ENCODE measurements at regions not wholly inside any gene's neighbourhood (a gene's known extent, or its start where the extent isn't known, plus 50 kb on each side); places are given as distances from the start of the nearest gene placed in this dataset.

DNA sequence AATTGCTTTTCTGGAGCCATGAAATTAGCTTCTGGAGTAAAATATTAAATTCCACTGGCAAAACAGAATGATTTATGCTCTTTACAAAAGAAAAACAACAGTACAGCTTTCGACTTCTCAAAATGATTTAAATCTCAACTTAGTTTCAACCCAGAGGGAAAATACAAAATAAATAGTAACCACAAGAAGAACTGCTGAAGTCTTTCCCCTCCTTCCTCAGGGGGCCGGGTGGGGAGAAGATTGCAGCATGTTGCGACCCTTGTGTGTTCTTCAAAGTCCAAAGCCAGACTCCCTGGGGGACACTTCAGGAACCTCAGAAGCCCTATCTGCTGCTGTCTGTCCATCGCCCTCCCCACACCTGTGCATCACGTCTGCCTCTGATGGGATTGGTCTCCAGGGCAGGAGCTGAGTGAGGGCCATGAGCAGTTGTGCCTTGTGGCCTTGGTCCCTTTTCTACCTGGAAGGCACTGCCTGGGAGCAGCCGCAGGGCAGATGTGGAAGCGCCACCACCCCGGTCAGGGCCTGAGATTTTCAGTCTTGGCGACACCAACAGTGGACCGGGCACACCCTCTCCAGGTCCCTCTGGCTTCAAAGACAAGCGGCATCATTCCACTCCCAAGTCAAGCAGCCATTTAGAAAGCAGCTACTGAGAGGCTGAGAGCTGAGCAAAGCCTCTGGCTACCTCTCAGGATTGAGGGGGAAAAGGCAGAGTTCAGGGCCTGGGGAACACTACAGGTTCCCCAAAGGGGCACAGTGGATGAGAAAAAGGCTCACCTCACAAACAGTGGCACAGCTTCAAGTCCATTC lies 210.1 kb upstream of the RAB6C start:
- TF ChIP-seq, protein P1, sequence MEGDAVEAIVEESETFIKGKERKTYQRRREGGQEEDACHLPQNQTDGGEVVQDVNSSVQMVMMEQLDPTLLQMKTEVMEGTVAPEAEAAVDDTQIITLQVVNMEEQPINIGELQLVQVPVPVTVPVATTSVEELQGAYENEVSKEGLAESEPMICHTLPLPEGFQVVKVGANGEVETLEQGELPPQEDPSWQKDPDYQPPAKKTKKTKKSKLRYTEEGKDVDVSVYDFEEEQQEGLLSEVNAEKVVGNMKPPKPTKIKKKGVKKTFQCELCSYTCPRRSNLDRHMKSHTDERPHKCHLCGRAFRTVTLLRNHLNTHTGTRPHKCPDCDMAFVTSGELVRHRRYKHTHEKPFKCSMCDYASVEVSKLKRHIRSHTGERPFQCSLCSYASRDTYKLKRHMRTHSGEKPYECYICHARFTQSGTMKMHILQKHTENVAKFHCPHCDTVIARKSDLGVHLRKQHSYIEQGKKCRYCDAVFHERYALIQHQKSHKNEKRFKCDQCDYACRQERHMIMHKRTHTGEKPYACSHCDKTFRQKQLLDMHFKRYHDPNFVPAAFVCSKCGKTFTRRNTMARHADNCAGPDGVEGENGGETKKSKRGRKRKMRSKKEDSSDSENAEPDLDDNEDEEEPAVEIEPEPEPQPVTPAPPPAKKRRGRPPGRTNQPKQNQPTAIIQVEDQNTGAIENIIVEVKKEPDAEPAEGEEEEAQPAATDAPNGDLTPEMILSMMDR (IDR thresholded peaks at IDR 0.05): no peak
- no peak for TF ChIP-seq POLR2A (IDR thresholded peaks at IDR 0.05)
